Activated naive CD8-positive, alpha-beta T cell treated with anti-CD3 and anti-CD28 coated beads for 36 hours (primary cell): ENCODE measurements at regions not wholly inside any gene's neighbourhood (a gene's known extent, or its start where the extent isn't known, plus 50 kb on each side); places are given as distances from the start of the nearest gene placed in this dataset.

ENCODE experiments used
- DNase-seq: peaks from one replicate; pipeline ENCODE4 v3.0.0; 2021
- H3K27ac Mint-ChIP-seq: one replicate; pipeline ENCODE4 v1.8.0; 2022; ENCODE audit warnings: mild to moderate bottlenecking, moderate library complexity, mixed read lengths
- H3K27me3 Mint-ChIP-seq: one replicate; pipeline ENCODE4 v1.8.0; 2022; ENCODE audit warnings: mild to moderate bottlenecking, mixed read lengths
- H3K36me3 Mint-ChIP-seq: one replicate; pipeline ENCODE4 v1.8.0; 2021; ENCODE audit warnings: mild to moderate bottlenecking, mixed read lengths
- H3K4me1 Mint-ChIP-seq: one replicate; pipeline ENCODE4 v1.8.0; 2021; ENCODE audit warnings: mixed read lengths
- H3K4me3 Mint-ChIP-seq: one replicate; pipeline ENCODE4 v1.8.0; 2022; ENCODE audit warnings: mild to moderate bottlenecking, moderate library complexity, mixed read lengths
- H3K9me3 Mint-ChIP-seq: one replicate; pipeline ENCODE4 v1.8.0; 2022; ENCODE audit warnings: mixed read lengths

DNA sequence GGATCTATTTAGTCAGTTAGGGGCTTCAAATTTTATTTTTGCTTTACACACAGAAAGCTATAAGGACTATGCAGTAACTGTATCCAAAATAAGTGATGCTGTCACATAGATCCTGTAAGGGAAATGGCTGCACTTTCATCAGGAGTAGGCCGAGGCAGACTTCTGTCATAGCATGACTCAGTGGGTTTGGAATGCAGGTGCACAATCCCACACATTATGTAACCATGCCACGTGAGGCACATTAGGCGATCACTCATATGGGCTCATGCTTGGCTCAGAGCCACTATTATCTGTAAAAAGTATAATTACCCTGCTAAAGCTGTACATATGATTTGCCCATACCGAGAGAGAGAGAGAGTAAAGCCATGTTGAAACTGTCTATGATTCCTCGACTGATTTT is 1189.4 kb upstream of the EYS start:
- H3K4me3 Mint-ChIP-seq = no peak overlapping the region
- H3K9me3 Mint-ChIP-seq = peaks cover 4% of the 10 kb centered on the region
- H3K36me3 Mint-ChIP-seq = no peaks in the 10 kb centered on the region
- H3K27ac Mint-ChIP-seq = no peak overlapping the region
- no peaks in the 10 kb centered on the region for H3K4me1 Mint-ChIP-seq
- no peak for DNase-seq
- H3K27me3 Mint-ChIP-seq = no peaks in the 10 kb centered on the region

DNA sequence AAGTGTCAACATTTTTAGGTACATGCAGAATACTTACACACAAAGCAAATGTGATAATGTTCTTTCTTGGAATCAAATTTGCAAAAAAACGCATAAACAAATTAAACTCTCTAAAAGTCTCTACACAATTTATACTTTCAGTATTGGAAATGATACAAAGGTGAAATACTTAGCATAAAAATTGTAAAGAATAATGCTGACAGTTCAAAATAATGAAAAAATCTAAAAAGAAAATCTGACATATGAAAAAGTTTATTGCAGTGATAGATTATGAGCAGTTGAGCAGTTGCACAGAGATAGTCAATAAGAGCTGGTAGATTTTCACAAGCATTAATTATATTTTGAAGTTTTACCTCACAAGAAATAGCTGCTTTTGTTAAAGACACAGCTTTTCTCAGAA is 1176.4 kb upstream of the EYS start:
- Mint-ChIP-seq H3K4me1 (no peaks in the 10 kb centered on the region), H3K27ac (no peak overlapping the region), H3K9me3 (peaks cover 15% of the 10 kb centered on the region), H3K4me3 (no peak overlapping the region), H3K27me3 (no peaks in the 10 kb centered on the region), H3K36me3 (no peaks in the 10 kb centered on the region)
- DNase-seq = no peak

DNA sequence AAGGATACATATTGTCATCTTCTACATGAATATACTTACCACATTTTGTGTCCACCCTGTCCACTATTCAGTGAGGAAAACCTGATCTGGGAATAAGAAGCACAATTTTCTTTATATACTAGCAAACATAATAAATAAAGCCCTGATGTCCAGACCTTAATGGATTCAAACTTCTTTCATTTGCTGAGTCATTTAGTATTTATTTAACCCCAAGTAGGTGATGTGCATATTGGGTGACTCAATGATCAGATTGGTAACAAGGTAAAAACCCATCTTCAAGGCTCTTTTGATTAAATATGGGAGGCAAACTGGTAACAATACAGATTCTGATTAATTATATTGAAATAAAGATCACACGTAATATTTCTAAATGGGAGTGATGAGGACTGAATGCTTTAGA is 1159.8 kb upstream of the EYS start:
- Mint-ChIP-seq H3K27ac (no peak overlapping the region), H3K27me3 (no peaks in the 10 kb centered on the region), H3K4me3 (no peak overlapping the region), H3K9me3 (peaks cover 17% of the 10 kb centered on the region), H3K36me3 (no peaks in the 10 kb centered on the region), H3K4me1 (no peaks in the 10 kb centered on the region)
- no peak for DNase-seq

DNA sequence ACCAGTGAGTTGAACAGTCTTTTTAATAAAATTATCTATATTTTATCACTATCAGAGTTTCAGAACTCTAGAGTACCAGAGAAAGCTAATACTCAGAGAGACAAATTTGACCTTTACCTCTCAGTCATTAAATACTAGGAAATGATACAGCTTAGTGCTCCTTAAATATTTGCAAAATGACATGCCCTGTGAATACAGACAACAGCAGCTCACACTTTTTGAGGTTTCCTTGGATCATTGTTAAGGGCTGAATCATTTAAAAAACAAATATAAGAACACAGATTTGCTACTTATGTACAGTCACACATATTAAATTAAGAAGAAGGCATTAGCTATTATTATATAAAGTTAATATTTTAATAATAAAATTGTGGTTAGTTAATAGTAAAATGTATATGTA is 1158.7 kb upstream of the EYS start:
- Mint-ChIP-seq H3K9me3 (peaks cover 16% of the 10 kb centered on the region), H3K36me3 (no peaks in the 10 kb centered on the region), H3K27ac (no peak overlapping the region), H3K27me3 (no peaks in the 10 kb centered on the region), H3K4me3 (no peak overlapping the region), H3K4me1 (no peaks in the 10 kb centered on the region)
- no peak for DNase-seq

DNA sequence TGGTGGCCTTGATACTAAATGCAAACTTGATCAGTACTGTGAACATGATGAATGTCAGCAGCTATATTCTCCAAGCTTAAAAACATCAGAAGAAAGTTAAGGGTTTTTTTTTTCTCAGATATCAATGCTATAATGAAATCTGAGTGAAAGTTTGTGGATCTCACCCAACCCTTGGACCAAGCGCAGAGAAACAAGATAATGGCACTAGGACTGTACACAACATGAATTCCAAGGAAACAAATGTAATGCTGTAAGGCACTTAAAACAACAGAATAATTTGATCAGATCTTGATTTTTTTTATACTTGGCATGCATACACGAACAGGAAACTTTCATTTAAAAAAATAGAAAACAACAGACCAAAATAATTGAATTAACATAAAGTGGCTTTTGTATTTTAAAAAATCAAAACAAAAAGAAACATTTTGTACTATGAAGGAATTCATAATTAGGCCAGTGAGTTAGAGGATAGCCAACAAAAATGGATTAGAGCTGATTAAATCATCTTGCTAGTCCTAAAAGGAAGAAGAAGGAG is 1154.0 kb upstream of the EYS start:
- H3K4me1 Mint-ChIP-seq = no peaks in the 10 kb centered on the region
- H3K36me3 Mint-ChIP-seq = no peaks in the 10 kb centered on the region
- no peak overlapping the region for H3K4me3 Mint-ChIP-seq
- peaks cover 7% of the 10 kb centered on the region for H3K9me3 Mint-ChIP-seq
- no peak overlapping the region for H3K27ac Mint-ChIP-seq
- no peak for DNase-seq
- H3K27me3 Mint-ChIP-seq = no peaks in the 10 kb centered on the region

DNA sequence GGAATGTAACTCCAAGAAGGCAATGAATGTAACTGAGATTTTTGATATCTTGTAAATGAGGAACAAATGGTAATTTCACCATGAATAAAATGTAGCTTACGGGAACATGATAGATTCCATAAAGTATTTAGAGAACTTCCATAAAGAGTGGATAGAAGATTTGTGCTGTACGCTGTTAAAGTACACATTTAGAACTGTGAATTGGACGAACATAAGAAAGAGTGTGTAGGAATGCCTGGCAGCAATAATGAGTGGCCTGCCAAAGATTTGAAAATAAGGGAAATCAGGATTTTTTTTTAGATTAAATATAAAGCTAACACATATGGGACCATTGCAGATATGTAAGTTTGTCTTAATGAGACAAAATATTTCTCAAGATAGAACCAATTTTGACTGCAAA is 1153.3 kb upstream of the EYS start:
- Mint-ChIP-seq H3K9me3 (peaks cover 7% of the 10 kb centered on the region), H3K4me3 (no peak overlapping the region), H3K4me1 (no peaks in the 10 kb centered on the region), H3K27me3 (no peaks in the 10 kb centered on the region), H3K36me3 (no peaks in the 10 kb centered on the region), H3K27ac (no peak overlapping the region)
- no peak for DNase-seq

DNA sequence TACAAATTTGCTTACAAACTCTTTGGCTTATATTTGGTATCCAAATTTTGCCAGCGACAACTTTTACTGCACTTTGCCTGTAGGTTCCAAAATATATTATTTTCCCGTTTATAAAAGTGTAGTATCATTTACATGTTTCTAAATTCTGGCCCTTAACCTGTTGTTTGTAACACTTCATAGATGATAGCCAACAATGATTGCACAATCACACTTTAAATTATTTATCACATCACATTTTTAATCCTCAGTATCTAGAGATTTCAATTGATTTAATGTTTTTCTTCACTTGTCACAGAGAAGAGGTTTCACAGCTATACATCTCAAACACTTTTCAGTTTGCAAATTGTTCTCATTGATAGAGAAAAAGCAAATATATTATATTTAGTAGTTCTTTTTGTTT is 1151.2 kb upstream of the EYS start:
- Mint-ChIP-seq H3K4me3 (no peak overlapping the region), H3K27ac (no peak overlapping the region), H3K9me3 (peaks cover 2% of the 10 kb centered on the region), H3K4me1 (no peaks in the 10 kb centered on the region), H3K27me3 (no peaks in the 10 kb centered on the region), H3K36me3 (no peaks in the 10 kb centered on the region)
- DNase-seq = no peak

DNA sequence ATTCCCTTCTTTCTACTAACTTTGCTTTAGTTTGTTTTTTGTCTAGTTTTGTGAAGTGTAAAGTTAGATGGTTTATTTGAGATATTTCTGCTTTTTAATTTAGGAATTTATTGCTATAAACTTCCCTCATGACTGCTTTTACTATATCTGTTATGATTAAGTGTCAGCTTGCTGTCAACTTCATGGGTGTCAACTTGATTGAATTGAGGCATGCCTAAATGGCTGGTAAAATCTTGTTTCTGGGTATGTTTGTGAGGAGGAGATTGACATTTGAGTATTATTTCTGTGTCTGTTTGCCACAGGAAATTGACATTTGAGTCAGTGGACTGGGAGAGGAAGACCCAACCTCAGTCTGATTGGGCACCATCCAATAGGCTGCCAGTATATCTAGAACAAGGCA is 1147.0 kb upstream of the EYS start:
- no peaks in the 10 kb centered on the region for H3K4me1 Mint-ChIP-seq

DNA sequence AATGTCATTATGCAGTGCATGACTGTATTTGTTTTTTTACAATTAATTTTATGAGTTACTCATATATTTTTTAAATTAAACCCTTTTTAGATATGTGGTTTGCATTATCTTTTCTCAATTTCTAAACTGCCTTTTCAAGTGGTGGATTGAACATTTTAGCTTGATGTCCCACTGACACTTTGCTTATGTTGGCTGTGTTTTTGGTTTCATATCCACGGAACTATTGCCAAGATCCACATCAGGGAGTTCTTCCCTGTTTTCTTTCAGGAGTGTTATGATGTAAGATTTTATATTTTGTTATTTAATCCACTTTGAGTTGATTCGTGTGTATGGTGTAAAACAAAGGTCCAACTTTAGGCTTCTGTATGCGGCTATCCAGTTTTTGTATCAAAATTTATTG is 1144.9 kb upstream of the EYS start:
- no peaks in the 10 kb centered on the region for H3K4me1 Mint-ChIP-seq
- H3K36me3 Mint-ChIP-seq = no peaks in the 10 kb centered on the region
- DNase-seq = no peak
- no peak overlapping the region for H3K4me3 Mint-ChIP-seq
- H3K27ac Mint-ChIP-seq = no peak overlapping the region
- H3K27me3 Mint-ChIP-seq = no peaks in the 10 kb centered on the region
- H3K9me3 Mint-ChIP-seq = peaks cover 4% of the 10 kb centered on the region

More for the DNA sequence above, 1147.0 kb upstream of the EYS start:
- Mint-ChIP-seq H3K36me3 (no peaks in the 10 kb centered on the region), H3K27me3 (no peaks in the 10 kb centered on the region), H3K9me3 (peaks cover 3% of the 10 kb centered on the region), H3K27ac (no peak overlapping the region), H3K4me3 (no peak overlapping the region)
- no peak for DNase-seq

DNA sequence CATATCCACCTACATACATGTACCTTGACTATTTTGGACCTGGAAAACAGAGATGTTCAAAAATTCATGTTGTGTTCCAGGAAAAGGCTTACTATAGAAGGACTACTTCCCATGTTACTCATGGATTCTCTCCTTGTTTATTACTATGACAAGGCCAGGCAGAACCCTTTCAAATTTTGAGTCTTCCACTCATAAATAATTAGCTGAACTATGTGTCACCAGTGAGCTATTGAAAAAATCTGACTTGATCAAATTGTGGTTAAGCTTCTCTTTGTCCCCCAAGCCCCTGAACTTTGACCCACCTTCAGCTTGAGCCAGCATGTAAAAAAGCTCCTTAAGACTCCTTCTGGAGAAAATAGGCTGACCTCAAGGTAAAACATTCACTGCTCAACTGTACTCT is 1142.8 kb upstream of the EYS start:
- DNase-seq = no peak
- Mint-ChIP-seq H3K9me3 (peaks cover 4% of the 10 kb centered on the region), H3K4me1 (no peaks in the 10 kb centered on the region), H3K36me3 (no peaks in the 10 kb centered on the region), H3K27ac (no peak overlapping the region), H3K27me3 (no peaks in the 10 kb centered on the region), H3K4me3 (no peak overlapping the region)

DNA sequence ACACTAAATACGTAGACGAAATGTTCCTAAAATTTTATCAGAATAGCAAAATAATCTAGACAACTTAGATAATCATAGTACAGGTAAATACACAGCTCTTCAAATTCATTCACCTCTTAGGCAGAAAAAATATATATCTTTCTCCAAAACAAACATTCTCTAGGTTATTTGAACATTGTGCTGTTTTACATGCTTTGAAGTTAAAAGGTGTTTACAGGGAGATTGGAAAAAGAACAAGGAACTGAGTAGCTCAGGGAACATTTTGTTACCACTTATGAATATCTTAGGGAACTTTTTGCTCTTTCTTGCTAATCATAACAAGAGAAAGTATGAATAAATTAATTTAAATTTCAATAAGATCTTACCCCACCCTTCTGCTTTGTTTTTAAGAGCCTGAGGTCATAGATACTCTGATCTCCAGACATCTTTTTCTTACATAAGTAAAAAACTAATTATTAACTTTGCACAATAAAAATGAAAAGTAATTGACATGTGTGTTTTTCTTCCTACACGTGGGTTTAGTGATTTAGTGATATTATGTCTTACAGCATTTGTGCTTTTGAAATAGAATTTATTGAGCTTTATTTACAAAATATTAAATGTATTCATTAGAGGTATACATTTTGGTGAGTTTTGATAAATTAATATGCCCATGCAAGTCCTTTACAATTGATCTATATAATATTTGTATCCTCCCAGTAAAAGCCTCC is 1141.4 kb upstream of the EYS start:
- Mint-ChIP-seq H3K4me1 (no peaks in the 10 kb centered on the region), H3K4me3 (no peak overlapping the region), H3K27me3 (no peaks in the 10 kb centered on the region), H3K9me3 (peaks cover 4% of the 10 kb centered on the region), H3K36me3 (no peaks in the 10 kb centered on the region), H3K27ac (no peak overlapping the region)
- no peak for DNase-seq

DNA sequence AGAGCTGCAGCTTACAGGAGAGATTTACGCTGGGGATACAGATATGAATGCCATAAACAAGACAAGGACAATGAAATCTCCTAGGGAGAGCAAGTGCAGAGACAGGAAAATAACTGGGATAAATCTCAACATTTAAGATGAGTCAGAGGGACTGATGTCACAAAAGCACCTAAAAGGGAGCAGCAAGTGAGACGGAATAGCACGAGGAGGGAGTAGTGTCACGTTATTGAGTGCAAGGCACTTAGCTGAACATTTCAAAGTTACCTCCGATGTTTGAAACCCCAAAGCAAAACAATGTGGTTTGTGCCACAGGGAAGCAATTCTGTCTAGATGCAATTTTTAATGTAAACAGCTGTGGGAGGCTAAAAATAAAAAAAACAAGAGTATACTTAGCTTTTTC is 1131.7 kb upstream of the EYS start:
- H3K27ac Mint-ChIP-seq = no peak overlapping the region
- DNase-seq = no peak
- no peaks in the 10 kb centered on the region for H3K36me3 Mint-ChIP-seq

DNA sequence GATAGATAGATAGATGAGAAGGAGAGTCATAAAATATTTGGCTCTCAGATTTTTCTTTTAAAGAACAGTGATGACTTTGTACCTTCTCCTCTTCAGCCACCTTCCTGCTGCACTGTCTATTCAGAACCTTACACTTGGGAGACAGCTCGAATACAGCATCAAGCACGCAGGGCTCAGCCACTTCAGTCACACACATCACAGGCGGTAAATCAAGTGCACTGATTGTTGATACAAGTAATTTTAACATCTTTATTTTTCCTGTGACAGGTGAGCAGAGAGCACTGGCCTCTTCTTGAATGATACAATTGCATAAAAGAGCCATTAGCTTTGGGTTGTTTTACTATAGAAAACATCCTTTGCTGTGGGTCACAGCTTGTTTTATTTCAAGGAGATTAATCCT is 1118.5 kb upstream of the EYS start:
- no peak for DNase-seq
- Mint-ChIP-seq H3K27ac (no peak overlapping the region), H3K27me3 (no peaks in the 10 kb centered on the region), H3K9me3 (peaks cover 2% of the 10 kb centered on the region), H3K4me1 (no peaks in the 10 kb centered on the region), H3K36me3 (no peaks in the 10 kb centered on the region), H3K4me3 (no peak overlapping the region)

More for the DNA sequence above, 1131.7 kb upstream of the EYS start:
- Mint-ChIP-seq H3K4me1 (no peaks in the 10 kb centered on the region), H3K4me3 (no peak overlapping the region), H3K9me3 (peaks cover 2% of the 10 kb centered on the region), H3K27me3 (no peaks in the 10 kb centered on the region)

DNA sequence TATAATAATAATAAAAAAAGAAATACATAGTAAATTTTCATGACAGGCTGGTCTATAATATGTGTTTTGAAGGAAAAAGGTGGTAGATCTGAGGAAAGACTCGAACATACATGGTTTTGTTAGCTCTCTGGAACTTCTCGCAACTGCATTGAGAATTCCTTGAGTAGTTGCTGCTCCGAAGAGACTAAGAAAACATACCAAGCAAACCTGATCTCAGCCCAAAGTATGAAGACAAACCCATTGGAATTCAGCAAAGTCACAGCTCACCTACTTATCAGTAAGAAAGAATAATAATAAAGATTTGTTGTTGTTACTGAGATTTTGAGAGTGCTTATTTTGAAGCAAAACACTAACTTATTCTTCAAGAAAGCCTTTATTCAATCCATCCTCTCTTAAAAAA is 1107.1 kb upstream of the EYS start:
- Mint-ChIP-seq H3K27ac (no peak overlapping the region), H3K36me3 (no peaks in the 10 kb centered on the region), H3K27me3 (no peaks in the 10 kb centered on the region), H3K9me3 (no peaks in the 10 kb centered on the region), H3K4me3 (no peak overlapping the region), H3K4me1 (no peaks in the 10 kb centered on the region)
- DNase-seq = no peak

DNA sequence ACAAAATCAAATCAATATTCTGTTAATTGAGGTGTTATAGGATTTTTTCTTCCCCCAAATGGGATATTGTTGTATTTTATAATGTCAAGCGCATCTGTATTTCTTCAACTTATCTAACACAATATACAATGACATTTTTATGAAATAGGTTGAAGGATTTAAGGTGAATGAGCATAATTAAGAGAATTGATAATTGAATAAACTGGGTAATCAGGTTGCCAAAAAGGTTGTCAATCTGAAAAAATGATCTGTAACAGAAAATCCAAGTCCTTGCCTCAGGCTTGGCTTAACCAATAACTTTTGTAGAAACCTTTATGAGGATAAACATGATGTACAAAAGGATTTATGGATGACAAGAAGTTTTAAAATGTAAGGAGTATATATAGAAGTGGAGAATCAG is 1101.7 kb upstream of the EYS start:
- Mint-ChIP-seq H3K4me1 (no peaks in the 10 kb centered on the region), H3K36me3 (no peaks in the 10 kb centered on the region)

DNA sequence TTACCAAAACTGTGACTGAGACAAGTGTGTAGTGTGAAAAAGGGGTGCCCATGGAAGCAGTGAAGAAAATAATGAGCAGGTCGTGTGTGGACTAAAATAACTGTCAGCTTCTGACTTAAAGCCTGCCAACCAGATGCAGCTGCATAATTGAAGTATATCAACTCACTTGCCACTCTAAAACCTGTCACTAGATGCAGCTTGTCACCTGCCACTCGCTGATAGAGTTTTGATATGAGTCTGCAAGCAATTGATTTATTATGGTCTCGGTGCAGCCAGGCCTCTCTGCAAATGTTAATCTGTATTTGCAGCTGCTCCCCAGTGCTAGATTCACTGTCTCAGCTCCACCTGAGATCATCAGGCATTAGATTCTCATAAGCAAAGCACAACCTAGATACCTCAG is 1090.0 kb upstream of the EYS start:
- Mint-ChIP-seq H3K36me3 (no peaks in the 10 kb centered on the region), H3K27ac (no peak overlapping the region), H3K4me3 (no peak overlapping the region), H3K4me1 (no peaks in the 10 kb centered on the region), H3K27me3 (no peaks in the 10 kb centered on the region), H3K9me3 (peaks cover 4% of the 10 kb centered on the region)
- DNase-seq = no peak

More for the DNA sequence above, 1101.7 kb upstream of the EYS start:
- Mint-ChIP-seq H3K9me3 (peaks cover 1% of the 10 kb centered on the region), H3K27ac (no peak overlapping the region), H3K27me3 (no peaks in the 10 kb centered on the region), H3K4me3 (no peak overlapping the region)
- no peak for DNase-seq
